ENCODE measurements at regions not wholly inside any gene's neighbourhood (a gene's known extent, or its start where the extent isn't known, plus 50 kb on each side); places are given as distances from the start of the nearest gene placed in this dataset.
"Not testable (repeated sequence)": the region's sequence is repeated elsewhere in the genome, so short reads cannot be mapped to it uniquely, and the experiment has no call there.

- no peak for DNase-seq
- Histone ChIP-seq H3K27me3 (peaks cover 3% of the 10 kb centered on the region), H3K4me3 (no peak overlapping the region), H3K27ac (no peak overlapping the region), H3K9me3 (replicated peaks in 1 of 3) (no peaks in the 10 kb centered on the region), H3K4me1 (replicated peaks in 1 of 2) (no peaks in the 10 kb centered on the region), H3K36me3 (replicated peaks in 1 of 2) (no peaks in the 10 kb centered on the region)
- WGBS, 4 donors: 27 to 54% (median 43%) methylated on average over 2 of the region's 2 CpGs
- intact Hi-C loops (cut with DNase I): no loop called here
- TF ChIP-seq, protein P1, sequence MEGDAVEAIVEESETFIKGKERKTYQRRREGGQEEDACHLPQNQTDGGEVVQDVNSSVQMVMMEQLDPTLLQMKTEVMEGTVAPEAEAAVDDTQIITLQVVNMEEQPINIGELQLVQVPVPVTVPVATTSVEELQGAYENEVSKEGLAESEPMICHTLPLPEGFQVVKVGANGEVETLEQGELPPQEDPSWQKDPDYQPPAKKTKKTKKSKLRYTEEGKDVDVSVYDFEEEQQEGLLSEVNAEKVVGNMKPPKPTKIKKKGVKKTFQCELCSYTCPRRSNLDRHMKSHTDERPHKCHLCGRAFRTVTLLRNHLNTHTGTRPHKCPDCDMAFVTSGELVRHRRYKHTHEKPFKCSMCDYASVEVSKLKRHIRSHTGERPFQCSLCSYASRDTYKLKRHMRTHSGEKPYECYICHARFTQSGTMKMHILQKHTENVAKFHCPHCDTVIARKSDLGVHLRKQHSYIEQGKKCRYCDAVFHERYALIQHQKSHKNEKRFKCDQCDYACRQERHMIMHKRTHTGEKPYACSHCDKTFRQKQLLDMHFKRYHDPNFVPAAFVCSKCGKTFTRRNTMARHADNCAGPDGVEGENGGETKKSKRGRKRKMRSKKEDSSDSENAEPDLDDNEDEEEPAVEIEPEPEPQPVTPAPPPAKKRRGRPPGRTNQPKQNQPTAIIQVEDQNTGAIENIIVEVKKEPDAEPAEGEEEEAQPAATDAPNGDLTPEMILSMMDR (IDR thresholded peaks at IDR 0.05): no peak
- no peak for TF ChIP-seq POLR2A (IDR thresholded peaks at IDR 0.05)
Observed at GRCh38 chr2:88950010-88950409, 258.5 kb downstream of the RPIA start.

GRCh38 chr2:88955607-88956006 is 264.1 kb downstream of the RPIA start:
- Histone ChIP-seq H3K27ac (no peak overlapping the region), H3K9me3 (replicated peaks in 1 of 3) (no peaks in the 10 kb centered on the region), H3K36me3 (replicated peaks in 1 of 2) (no peaks in the 10 kb centered on the region), H3K4me3 (no peak overlapping the region), H3K27me3 (peaks cover 3% of the 10 kb centered on the region), H3K4me1 (replicated peaks in 1 of 2) (no peaks in the 10 kb centered on the region)
- intact Hi-C loops (cut with DNase I): no loop called here
- no peak for TF ChIP-seq POLR2A (IDR thresholded peaks at IDR 0.05)
- TF ChIP-seq, protein P1 (IDR thresholded peaks at IDR 0.05): no peak
- 67 to 85% (median 73%) methylated on average over 1 of the region's 1 CpG for WGBS, 4 donors
- no peak for DNase-seq

- no peak for DNase-seq
- no peak for TF ChIP-seq POLR2A (IDR thresholded peaks at IDR 0.05)
- TF ChIP-seq, protein P1 (IDR thresholded peaks at IDR 0.05): no peak
- intact Hi-C loops (cut with DNase I): no loop called here
- Histone ChIP-seq H3K27ac (no peak overlapping the region), H3K4me1 (replicated peaks in 1 of 2) (no peaks in the 10 kb centered on the region), H3K9me3 (replicated peaks in 1 of 3) (no peaks in the 10 kb centered on the region), H3K36me3 (replicated peaks in 1 of 2) (no peaks in the 10 kb centered on the region), H3K27me3 (no peaks in the 10 kb centered on the region), H3K4me3 (no peak overlapping the region)
- 67 to 80% (median 72%) methylated on average over 2 of the region's 2 CpGs for WGBS, 4 donors
Observed at GRCh38 chr2:88959480-88960204, 268.2 kb downstream of the RPIA start.

GRCh38 chr2:88961323-88961722 is 269.9 kb downstream of the RPIA start:
- H3K27me3 ChIP-seq; H3K4me1 ChIP-seq (replicated peaks in 1 of 2); H3K9me3 ChIP-seq (replicated peaks in 1 of 3); DNase-seq; intact Hi-C loops (cut with DNase I); H3K4me3 ChIP-seq; H3K36me3 ChIP-seq (replicated peaks in 1 of 2); H3K27ac ChIP-seq: not testable (repeated sequence)
- 29 to 42% (median 36%) methylated on average over 3 of the region's 3 CpGs for WGBS, 4 donors

DNA sequence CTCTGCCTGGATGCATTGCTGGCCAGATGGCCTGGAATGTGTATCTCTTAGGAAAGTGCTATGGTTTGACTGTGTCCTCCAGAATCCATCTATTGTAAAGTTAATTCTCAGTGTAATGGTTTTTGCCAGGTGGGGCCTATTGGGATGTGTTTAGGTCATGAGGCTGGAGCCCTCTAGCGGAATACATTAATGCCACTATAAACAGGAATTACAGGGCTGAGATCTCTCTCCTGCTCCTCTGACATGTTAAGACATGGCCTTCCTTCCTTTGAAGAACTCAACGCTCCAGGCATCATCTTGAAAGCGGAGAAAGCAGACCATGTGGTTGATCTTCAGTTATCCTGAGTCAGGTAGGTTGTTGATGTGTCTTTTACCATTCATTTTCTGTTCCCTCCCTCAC is 276.4 kb downstream of the RPIA start:
- intact Hi-C loops (cut with DNase I): no loop called here
- TF ChIP-seq POLR2A (IDR thresholded peaks at IDR 0.05): no peak
- TF ChIP-seq, protein P1 (IDR thresholded peaks at IDR 0.05): no peak
- 65 to 74% (median 71%) methylated on average over 3 of the region's 3 CpGs for WGBS, 4 donors
- DNase-seq: no peak
- Histone ChIP-seq H3K4me1 (replicated peaks in 1 of 2) (no peaks in the 10 kb centered on the region), H3K27me3 (no peaks in the 10 kb centered on the region), H3K4me3 (no peak overlapping the region), H3K27ac (no peak overlapping the region), H3K9me3 (replicated peaks in 1 of 3) (no peaks in the 10 kb centered on the region), H3K36me3 (replicated peaks in 1 of 2) (no peaks in the 10 kb centered on the region)

GRCh38 chr2:88978011-88978410 is 286.5 kb downstream of the RPIA start:
- intact Hi-C loops (cut with DNase I); H3K27ac ChIP-seq; H3K27me3 ChIP-seq; H3K9me3 ChIP-seq (replicated peaks in 1 of 3); H3K4me3 ChIP-seq; DNase-seq; H3K36me3 ChIP-seq (replicated peaks in 1 of 2); H3K4me1 ChIP-seq (replicated peaks in 1 of 2): not testable (repeated sequence)
- 59 to 100% (median 70%) methylated on average over 1 to 2 of the region's 2 CpGs for WGBS, 4 donors

GRCh38 chr2:88978446-88978845 is 287.0 kb downstream of the RPIA start:
- peak in 2 of 7 donors; percentile 2 to 11 for DNase-seq
- H3K9me3 ChIP-seq (replicated peaks in 1 of 3); H3K4me3 ChIP-seq; H3K27ac ChIP-seq; H3K36me3 ChIP-seq (replicated peaks in 1 of 2); H3K27me3 ChIP-seq; intact Hi-C loops (cut with DNase I); H3K4me1 ChIP-seq (replicated peaks in 1 of 2): not testable (repeated sequence)
- 51 to 79% (median 67%) methylated on average over 1 of the region's 1 CpG; no CpG with 5 or more reads in 1 of the 4 donors for WGBS, 4 donors
